Daoy (cell line): ENCODE measurements at regions not wholly inside any gene's neighbourhood (a gene's known extent, or its start where the extent isn't known, plus 50 kb on each side); places are given as distances from the start of the nearest gene placed in this dataset.

Experiments
- DNase-seq: peaks from one replicate; pipeline ENCODE4 v3.0.0-alpha.2; 2015; ENCODE audit warnings: low read depth

DNA sequence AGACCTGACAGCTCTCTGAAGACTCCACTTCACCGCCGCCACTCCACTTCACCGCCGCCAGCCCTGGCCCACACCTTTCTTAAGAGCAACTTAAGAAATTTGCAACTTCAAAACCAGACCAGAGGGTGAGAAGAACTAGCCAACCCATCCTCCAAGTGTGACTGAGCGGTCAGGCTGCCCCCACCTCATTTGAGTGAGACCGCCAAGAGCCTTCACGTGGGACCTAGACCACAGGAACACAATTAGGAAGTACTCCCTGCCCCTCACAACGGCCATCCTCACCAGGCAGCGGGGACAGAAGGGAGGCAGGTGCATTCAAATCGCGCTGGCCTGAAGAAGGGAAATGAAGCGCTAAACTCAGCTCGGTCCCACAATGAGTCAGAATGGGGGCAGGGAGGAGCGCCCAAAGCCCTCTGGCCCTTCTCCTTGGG, 156.8 kb upstream of the BCL6 start:
- no peak for DNase-seq

DNA sequence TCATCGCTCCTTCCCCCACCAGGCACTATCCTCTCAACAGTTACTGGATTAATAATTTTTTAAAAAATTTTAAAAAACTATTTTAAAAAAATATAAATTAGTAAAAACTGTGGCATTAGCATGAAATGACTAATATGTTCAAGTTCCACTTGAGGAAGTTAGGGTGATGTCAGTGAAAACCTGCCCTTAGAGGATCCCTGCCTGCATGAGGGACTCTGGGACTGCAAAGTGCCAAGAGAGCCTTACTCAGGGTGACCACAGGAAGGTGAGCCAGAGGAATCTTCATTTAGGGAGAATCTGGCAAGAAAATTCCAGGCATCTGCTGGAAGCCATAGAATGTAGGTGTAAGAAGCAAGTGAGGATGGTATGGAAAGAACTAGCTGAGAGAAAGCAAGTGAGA, 157.7 kb upstream of the BCL6 start:
- DNase-seq, result no peak

DNA sequence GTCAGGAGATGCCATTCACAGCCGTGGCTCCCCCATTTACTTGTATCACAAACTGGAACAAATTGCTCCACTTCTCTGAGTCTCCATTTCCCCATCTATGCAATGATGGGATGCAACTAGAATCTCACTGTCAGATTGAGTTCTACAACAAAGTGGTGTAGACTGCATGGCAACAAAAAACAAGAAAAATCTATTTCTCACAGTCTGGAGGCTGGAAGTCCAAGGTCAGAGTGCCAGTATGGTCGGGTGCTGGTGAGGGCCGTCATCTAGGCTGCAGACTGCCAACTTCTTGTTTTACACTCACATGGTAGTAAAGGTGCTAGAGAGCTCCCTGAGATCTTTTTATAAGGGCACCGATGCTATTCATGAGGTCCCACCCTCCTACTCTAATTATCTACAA, 158.4 kb upstream of the BCL6 start:
- no peak for DNase-seq

DNA sequence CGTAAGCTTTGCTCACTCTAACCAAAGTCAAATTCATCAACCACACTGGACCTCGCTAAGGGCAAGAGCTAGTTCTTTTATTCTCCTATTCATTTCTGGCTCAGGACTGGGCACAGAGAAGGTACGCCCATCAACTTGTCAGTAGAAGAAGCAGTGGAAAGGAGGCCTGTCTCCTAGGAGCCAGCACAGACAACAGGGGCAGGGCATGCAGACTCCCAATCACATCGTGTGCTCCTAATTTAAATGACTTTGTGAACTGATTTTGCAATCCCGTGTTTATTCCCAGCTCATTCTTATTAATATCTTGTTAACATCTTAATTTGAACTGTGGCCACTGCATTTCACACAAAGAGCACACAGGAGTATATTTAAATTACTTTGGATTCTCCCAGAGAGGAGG, 161.1 kb upstream of the BCL6 start:
- no peak for DNase-seq

DNA sequence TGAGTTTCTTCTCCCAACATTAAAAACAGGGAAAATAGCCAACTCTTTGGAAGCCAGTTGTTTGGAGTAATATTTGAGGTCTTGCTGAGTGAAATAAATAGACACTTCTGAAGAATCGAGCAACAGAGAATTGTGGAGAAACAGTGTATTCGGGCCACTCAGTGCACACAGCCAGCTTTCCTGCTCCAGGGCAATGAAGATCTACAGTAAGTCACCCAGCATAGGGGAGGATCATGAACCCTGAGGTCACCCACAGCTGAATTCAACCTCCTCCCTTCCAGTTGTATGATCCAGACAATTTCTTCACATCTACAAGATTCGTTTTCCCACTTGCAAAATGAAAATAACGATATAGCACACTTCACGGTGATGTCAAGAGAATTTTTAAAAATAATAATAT, 161.7 kb upstream of the BCL6 start:
- DNase-seq, result no peak

DNA sequence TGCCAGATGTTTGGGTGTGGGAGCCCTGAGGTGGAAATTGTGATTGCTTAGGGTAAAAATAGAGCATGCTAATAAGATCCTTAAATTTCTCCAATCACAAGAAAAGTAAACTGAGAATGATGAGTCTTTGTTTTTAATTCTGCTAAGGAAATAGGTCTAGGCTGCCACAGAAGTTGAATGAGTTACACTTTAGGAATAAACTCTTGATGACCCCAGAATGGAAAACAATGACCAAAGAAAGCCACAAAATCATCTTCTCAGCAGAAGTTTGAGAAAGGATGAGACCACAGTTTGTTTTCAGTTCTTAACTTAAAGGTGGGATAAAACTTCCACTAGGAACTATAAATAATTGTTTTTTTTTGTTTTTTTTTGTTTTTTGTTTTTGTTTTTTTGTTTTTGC, 164.6 kb upstream of the BCL6 start:
- DNase-seq, result no peak

DNA sequence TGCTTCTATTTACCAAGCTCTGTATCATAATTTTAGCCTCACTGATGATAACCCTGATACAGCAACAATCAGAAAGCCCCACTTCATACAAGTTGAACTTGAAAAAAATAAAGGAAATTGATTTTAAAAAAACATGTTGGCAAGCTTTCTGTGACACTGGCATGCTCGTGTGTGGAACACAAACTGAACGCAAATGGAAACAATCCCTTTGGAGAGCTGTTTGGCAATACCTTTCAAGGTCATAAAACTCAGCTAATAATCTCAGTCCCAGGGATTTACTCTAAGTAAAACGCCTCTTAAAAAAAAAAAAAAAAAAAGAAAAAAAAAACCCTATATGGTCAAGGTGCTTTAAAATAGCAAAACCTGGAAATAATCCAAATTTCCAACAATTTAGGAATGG, 166.7 kb upstream of the BCL6 start:
- DNase-seq, result no peak

DNA sequence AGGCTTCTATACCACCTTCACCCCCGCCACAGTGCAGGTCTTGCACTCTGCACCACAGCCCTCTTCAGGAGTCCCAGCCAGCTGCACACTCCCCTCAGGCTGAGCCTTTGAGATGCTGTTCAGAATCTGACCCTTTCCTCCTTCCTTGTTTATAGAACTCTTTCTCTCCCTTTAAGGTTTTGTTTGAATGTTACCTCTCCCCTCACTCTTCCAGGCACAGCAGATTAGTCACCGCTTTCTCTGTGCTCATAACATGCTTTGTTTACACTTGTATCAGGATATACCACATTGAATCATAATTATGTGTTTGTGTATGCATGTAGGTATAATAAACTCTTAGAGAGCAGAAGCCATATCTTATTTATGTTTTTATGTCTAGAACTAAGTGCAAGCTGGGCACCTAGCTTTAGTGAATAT, 168.4 kb upstream of the BCL6 start:
- DNase-seq, result peak; percentile 19

DNA sequence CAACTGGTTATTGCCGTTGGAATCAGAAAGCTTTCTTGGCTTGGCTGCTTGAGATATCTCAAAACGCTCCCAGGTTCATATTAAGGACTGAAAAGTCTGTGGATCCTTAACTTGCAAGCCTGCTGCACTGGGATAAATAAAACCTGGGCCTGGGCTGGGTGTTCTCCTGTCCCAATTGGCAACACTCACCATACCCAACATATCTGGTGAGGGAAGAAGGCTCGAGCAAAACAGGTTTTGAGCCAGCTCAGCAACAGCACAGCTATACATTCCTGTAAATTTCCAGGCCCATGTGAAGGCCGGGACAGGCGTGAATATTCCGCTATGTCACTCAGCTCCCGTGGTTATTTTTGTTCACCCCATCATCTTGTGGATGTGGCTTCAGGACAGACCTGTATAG, 169.0 kb upstream of the BCL6 start:
- DNase-seq, result no peak

DNA sequence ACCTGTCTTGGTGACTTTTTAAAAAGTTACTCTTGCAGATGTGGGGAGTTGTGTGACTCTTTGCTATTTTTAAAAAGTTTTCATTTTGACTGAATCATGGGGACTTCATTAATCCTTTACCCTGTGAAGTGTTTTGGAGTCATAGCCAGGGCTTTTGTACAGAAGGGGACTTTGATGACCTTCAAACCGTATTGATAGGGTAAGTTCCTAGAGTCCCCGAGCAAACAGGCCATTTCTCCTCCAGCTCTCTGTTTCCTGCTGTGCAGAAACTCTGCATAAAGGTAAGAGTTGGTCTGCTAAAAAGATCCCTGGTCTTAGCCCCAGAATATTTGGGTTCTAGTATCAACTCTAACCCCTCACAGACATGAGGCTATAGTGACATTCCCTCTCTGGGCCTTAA, 170.8 kb upstream of the BCL6 start:
- DNase-seq, result no peak

DNA sequence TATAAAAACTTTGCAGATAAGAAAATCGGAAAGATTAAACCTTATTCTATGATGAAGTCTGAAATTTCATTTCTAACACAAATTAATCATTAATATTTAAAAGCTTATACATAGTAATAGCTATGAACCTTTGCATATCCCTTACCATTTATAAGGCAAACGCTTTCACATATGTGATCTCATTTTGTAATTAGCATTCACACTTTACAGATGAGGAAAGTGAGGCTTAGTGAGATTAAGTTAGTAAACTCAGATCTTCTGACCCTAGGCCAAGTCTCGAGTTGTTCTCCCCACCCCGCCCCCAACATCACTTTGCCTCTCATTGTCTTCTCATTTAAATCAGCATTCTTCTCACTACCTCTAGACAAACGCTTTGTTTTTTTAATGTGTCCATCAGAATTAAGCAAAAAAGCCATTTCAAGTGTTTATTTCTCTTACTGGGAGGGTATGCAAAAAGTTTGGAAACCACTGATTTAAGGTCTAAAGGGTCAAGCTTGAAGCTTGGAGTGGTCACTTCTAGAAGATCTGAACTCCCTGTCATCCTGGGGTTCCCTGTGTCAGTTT, 172.9 kb upstream of the BCL6 start:
- no peak for DNase-seq

DNA sequence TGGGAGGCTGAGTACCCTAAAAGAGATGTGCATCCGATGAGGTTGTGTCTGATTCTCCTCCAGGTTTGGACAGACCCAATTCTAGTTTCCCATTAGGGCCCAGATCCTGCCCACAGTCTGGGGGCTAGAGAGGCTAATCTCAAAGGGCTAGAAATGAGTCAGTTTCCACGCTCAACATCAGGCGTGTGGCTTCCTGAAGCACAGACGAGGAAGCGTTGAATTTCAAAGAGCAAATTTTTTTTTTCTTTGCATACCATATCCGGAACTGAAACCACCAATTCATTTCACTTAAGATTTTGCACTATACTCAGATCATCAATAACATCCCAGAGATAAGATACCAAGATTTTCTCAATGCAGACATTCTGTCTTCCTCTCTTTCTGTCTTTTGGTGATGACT, 173.8 kb upstream of the BCL6 start:
- DNase-seq, result peak; percentile 18

DNA sequence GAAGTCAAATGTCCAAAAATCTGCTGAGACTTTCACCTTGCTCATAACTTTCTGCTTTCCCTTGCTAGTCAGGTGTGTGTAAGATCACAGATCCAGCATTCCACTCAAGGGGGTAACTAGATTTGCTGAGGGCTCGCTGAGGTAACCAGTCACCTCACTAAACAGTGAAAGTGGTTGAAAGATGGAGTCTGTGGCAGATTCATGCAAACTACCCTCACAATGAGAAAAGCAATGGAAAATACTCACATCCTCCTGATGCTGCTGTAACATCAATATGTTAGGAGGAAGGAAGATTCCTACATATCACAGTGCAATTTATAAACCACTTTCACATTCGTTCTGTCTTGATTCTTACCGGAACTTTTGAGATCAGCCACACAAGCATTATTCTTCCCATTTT, 174.3 kb upstream of the BCL6 start:
- no peak for DNase-seq

DNA sequence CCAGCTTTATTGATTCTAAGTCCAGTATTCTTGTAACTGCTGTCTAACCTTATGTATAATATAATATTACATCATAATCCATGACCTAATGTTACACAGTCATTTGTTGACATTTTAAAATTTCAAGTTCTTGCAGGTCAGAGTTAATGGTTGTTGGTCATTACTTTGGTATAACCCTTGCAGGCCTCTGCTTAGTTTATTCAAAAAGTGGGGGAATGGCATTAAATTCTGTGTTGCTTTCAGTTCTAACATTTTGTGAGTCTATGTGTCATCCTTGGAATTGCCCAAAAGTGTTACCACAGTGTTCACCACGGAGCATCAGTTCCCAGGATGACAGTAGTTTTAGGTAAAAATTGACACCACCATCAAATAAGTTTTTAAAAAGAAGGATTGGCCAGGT, 174.8 kb upstream of the BCL6 start:
- DNase-seq, result no peak

DNA sequence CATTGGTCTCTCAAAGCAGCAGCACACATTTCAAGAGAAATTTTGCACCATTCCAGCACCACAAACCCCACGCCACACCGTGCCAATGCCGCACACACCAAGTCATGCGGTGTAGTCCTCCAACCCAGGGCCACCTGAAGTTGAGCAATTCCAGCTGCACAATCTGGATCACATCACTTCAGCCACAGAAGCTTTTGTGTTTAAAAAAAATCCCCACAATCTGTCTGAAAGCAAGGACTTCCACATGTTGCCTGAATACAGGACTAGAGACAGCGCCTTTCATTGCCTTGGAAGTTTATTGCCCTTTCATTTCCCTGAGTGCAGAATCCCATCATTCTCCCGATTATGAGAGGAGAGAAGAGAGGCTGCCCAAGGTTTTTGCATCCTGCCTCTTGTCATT, 175.6 kb upstream of the BCL6 start:
- DNase-seq, result no peak

DNA sequence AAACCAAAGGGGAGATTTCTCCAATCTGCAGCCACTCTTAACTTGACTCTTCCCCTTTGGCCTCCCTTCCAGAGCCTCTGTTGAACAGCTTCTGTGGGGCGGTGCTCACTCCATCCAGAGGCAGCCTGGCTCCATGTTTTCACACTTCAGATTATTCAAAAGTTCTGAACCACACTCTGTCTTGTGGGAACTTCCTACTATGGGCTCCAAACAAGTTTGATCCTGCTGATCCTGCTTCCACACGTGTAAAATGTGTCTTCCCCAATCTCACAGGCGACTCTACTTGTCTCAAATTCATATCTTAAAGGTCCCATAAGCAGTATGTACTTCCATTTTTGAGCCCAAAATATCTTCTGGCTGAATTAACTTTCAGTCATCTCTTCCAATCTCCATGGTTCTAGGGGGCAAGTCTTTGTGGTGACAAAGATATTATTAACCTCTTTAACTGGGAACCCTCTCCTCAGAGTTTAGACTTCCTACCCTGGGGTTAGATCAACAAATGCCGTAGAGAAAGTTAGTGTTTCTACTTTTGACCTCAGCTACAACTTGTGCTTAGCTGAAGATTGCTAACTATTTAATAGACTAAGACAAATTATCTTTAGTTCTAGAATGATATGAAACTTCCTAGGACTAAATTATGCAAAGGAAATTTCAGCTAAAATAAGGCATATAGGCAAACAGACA, 176.3 kb upstream of the BCL6 start:
- no peak for DNase-seq

DNA sequence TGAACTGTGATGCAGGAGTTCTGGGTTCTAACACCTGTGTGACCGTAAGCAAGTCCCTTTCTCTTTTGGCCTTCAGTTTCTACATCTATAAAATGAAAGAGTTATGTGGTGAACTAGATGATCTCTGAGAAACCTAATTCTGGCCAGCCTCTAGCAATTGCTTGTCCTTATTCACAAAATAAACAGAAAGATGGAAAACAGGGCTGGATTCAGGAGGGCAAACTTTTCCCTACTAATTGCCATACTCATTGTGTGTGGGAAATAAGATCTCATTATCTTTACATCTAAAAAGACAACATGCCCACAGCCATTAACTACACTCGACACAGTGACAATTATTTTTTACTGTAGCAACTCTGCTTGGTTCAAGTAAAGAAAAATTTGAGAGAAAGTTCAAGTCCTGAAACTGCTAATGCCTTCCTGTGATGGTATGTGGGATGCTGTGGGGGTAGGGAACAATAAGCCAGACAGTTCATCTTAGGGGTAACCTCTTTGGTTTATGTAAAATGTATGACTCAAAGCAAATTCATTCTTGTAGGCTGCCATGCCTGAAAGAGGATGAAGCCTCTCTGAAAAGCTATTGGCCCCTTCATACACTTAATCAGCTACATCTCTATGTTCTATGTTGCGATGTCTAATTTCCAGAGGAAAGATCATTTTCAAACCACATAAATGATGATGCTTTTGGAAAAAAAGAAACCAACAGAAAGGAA, 177.6 kb upstream of the BCL6 start:
- peak; percentile 61 for DNase-seq

DNA sequence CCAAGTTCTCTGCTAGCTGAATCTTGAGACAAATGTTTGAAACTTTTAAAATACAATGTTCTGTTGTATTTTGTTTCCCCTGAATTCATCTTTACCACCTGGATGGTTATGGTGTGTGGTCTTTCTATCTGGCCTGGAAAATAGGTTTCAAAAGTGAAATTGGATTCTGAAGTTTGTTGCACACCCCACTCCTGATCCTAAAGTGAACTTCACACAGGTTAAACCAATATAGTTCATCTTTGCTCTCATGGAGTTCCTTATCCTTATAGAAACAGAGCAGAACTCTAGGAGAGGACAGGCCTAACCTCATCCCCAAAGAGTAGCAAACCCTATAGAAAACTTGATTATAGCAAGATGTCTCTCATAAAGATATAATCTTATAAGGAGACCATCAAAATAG, 179.4 kb upstream of the BCL6 start:
- no peak for DNase-seq

DNA sequence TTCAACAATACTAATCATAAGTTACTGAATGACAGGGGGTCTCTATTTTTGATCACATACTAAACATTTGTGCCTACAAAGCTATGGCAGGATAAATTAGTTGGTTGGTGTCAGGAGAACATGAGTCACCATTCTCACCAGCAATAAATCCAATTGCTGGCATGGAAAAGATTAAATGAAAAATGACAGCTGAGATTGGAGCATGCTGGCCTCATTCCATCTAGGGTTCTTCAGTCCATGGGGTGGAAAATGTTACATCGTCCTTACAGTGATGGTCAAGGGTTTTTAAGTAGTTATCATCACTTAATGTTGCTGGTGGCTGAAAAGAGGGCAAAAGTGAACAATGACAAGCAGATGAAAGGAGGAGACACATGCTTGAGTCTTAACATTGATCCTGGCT, 180.1 kb upstream of the BCL6 start:
- DNase-seq, result no peak

DNA sequence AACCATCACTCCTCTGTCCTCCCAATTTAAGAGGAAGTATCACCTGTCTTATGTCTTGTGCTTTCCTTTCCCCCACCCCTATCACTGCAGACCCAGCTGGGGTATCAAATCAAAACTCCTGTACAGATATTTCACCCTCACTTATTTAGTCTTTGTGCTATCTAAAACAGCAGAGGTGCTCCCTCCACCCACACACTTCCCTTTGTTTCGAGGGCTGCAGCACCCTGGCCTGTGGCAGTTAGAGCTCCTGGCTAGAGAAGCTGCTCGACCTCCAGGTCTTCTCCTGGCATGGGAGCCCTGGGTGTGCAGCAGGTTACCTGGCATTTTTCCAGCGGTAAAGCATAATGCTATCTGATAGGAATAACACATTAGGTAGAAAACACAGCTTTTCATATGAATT, 181.4 kb upstream of the BCL6 start:
- no peak for DNase-seq

DNA sequence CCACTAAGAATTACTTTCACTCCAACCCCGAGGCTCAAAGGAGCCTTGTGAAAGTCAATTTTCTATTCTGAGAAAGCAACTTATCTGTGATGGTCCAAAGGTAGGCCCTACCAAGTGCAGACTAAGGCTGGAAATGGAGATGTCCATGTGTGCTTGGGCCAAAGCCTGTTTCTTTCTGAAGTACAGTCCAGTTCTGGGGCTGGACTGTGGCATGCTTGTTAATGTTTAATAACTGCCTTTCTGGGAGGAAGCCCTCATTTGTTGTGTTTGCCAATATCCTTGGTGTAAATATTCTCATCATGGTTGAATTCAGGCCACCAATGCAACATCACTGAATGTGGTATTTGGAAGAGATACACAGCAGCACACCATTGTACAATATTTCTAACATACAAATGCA, 182.3 kb upstream of the BCL6 start:
- DNase-seq, result no peak

DNA sequence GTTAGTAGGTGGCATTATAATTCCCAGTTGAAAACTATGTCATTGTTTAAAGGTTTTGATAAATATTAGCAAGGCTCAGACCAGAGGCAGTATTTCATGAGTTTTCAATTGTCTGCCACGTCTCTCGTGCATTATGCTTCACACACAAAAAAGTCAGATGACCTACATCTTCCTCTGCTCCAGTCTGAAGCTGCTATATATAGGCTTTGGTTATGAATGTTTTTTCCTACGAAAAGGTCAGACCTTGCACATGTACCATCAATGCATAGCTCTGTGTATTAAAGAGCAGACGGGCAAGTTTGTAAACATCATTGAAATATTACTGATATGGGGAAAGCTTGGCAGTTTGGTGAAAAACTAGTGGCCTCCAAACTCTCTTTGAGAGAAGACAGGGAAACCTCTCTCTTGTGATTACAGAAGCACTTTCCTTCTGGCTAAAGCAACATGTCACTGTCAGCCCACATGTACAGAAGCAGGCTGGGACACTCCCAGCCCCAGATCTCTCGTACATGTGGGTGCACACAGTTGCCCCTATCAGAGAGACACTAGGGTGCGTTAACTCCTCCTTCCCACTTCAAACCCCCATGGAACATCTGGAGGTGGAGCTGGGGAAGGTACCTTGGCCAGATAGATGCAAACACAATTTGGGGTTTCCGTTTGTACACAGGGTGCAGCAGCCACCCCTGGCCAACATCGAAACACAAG, 184.0 kb upstream of the BCL6 start:
- DNase-seq, result no peak

DNA sequence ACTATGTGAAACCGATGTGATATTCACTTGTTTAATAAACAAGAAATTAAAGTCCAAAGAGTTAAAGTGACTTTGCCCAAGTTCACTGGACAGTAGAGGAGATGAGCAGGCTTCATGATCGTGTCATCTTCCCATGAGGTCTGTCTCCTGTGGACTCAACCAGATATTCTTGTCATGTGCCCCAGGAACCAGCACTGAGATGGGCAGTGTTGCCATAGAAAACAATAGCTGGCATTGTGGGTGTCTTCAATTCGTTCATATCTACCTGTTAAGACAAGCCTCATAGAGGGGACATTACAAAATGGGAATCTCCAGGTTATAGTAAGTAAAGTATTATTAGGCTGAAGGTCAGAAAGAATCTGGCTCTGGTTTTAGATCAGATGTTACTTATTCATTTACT, 184.8 kb upstream of the BCL6 start:
- DNase-seq, result no peak
